NCI-H1105 (cell line): ENCODE measurements at regions not wholly inside any gene's neighbourhood (a gene's known extent, or its start where the extent isn't known, plus 50 kb on each side); places are given as distances from the start of the nearest gene placed in this dataset.

Source experiments
- DNase-seq: peaks from one replicate; lab custom pipeline; 2025; lab: John Stamatoyannopoulos, UW

GRCh38 chr2:217035967-217036366 lies 176.1 kb upstream of the TNP1 start:
- no peak for DNase-seq

GRCh38 chr2:217033186-217033585 lies 173.3 kb upstream of the TNP1 start:
- DNase-seq: no peak

GRCh38 chr2:217031445-217031844 lies 171.6 kb upstream of the TNP1 start:
- DNase-seq: no peak

- no peak for DNase-seq
These were observed 170.2 kb upstream of the TNP1 start for GRCh38 chr2:217030081-217030480.

DNA sequence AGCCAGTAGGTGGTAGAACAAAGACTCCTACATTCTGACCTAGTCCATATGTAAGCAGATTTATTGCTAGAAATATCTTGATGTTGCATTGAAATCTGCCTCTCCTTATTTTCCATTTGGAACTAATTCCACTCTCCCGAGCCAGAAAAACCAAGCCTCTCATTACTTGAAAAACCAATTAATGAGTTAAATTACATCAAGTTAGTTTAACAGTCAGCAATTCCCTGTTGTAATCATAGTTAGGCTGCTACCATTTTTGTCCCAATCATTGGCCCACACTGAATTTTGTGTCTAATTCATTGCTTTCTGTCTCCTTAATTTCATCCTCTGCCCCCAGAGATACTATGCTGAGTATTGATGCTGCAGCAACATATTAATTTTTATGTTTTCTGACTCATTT lies 168.3 kb upstream of the TNP1 start:
- no peak for DNase-seq

GRCh38 chr2:217027414-217027813 lies 167.6 kb upstream of the TNP1 start:
- no peak for DNase-seq

DNA sequence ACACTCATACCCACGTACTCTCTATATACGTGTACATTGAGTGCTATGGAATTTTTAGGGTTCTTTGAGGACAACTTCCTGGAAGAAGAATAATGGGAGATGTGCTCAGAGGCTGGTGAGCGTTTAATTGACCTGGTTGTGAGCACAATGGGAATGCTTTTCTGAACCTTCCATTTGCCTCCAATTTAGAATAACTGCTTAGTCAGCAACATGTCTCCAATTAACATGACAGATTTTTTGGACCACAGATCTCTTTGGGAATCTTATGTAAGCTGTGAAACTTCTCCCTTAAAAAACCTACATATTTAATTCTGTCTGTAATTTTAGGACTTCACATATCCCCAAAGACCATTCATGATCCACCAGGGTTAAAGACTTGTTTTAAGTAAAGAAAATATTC lies 166.7 kb upstream of the TNP1 start:
- DNase-seq: no peak

DNA sequence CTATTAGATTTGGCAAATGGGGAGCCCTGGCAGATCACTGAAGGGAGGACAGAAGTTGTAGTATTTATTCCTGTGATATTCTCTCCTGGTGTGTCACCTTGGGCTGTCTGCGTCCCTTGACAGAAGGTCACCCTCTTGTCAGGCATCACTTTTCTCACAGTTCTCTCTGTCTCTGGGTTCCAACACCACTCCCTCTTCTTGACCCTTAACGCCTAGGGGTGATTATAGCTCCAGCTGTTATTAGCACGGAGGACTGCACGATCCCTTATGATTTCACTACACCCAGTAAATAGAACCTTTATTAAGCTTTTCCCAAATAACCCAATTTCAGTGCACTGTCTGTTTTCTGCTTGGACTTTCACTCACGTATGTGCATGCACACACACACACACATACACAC lies 166.3 kb upstream of the TNP1 start:
- no peak for DNase-seq

GRCh38 chr2:217023611-217024010 lies 163.7 kb upstream of the TNP1 start:
- DNase-seq: no peak

DNA sequence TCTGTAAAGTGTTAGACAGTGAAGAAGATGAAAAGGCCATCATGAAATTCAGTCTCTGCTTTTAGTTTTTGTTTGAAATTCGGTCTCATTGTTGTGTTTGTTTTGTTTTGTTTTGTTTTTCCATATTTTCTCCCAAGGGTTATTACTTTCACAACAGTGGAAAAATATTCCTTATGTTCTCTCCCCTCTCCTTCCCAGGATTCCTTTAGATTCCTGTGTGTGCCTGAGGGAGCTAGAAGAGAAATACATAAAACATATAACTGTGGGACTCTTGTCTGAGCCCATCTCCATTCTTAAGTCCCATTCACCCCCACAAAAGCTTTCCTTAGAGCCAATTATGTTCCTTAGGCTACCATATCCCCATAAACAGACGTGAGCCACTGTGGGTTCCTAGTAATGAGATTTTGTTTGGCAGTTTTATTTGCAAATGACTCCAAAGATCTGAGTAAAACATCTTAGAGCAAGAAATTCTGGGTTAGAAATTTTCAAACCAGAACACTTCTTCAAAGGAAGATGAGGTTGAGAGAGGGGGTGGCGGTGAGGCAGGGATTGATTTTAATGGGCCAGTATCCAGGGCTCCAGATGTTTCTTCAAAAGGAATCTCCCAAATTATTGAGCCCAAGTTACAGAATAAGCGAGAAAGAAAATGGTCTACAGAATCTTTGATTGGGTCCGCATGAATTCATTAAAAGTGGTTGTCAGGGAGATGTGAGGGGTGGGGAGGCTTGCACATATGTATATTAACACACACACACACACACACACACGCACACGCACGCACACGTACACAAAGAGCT lies 157.8 kb upstream of the TNP1 start:
- DNase-seq: no peak

DNA sequence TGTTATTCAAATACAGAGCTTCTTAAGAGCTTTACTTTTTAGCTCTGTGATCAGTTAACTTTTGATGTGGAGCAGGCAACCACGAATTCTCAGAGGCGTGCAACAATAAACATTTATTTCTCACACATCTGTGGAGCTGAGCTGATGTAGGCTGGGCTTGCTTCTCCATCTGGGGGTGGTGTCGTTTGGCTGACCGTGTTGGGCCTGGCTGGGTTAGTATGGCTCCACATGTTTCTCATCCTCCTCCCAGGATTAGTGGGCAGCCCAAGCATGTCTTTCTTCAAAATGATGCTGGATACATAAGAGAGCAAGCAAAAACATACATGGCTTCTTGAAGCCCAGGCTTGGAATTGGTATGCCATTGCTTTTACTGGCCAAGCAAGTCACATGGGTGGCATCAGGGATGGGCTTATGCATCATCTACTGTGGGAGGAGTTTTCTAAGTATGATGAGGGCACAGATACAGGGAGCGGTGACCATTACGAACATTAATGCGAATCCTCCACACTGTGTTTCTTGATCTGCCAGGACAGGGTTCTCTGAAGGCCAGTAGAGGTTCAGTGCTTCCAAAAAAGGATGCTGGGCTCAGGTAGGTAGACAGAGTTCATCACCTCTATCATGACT lies 157.0 kb upstream of the TNP1 start:
- no peak for DNase-seq

DNA sequence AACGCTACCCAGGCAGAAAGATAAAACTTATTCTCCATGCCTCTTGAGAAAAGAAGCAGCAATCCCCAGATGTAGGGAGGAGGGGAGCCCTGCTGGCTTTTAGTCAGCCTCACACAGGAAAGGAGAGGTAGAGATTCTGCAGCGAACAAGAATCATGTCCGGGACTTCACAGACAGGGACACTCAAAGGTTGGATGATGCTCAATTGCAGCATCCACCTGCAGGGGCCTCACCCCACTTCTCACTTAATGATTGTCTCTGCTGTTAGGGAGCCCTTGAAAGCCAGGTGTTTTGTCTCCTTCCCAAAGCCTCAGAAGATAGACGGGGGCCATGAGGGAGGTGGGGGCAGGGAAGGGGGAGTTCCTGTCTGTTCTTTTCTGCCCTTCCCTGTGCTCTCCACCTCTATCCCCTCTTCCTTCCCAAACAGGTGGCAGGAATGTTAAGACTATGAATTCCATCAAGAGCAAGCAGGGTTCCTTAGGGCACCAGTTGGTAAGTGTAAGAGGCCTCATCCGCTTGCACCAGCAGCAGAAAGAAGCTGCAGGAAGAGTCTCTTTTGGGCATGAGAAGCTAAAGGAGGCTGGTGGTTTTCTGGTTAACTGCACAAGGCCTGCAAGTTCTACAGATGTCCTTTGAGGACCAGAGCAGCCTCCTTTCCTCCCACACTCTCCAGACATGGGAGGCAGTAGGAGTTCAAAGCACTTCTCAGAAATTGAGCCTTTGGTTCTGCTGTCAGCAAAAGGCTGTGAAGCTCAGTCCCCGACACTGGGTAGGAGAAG lies 154.7 kb upstream of the TNP1 start:
- DNase-seq: no peak

DNA sequence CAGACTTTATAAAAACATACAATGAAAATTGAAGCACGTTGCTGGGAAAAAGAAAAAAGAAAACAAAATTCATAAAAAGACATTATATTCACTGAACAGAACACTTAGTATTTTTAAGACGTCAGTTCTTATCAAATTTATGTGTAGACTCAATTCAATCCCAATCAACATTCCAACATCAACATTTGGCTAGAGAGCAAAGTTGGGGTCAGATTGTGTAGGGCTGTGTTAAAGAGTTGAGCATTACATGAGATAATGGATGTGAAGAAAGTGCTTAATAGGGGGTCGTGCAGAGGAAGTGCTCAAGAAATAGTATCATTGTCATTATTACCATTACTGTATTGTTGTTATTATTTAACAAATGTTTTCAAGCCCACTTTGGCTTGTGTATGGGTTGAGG lies 154.1 kb upstream of the TNP1 start:
- DNase-seq: no peak

- no peak for DNase-seq
These were observed 151.7 kb upstream of the TNP1 start for GRCh38 chr2:217011576-217011975.

- DNase-seq: no peak
These were observed 150.3 kb upstream of the TNP1 start for GRCh38 chr2:217010173-217010572.

GRCh38 chr2:217008794-217009193 lies 148.9 kb upstream of the TNP1 start:
- DNase-seq: no peak

GRCh38 chr2:217006217-217006616 lies 146.4 kb upstream of the TNP1 start:
- no peak for DNase-seq

DNA sequence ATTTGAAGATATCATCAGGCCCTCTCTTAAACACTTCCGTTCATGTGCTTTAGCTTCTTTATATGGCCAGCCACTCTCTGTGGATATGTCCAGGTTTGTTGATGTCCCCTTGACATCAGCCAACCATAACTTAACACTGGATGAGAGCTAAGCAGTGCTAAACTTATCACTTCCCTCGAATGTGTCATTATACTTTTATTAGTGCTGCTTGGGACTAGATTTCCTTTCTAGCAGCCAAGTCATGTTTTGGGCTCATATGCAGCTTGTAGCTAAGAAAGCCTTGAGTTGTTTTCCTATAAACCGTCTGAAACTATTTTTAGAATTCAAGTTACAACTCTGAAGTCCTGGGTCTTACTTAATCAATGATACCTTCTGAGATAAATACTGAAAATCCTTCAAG lies 144.8 kb upstream of the TNP1 start:
- no peak for DNase-seq

- DNase-seq: no peak
These were observed 141.9 kb upstream of the TNP1 start for GRCh38 chr2:217001740-217002139.

DNA sequence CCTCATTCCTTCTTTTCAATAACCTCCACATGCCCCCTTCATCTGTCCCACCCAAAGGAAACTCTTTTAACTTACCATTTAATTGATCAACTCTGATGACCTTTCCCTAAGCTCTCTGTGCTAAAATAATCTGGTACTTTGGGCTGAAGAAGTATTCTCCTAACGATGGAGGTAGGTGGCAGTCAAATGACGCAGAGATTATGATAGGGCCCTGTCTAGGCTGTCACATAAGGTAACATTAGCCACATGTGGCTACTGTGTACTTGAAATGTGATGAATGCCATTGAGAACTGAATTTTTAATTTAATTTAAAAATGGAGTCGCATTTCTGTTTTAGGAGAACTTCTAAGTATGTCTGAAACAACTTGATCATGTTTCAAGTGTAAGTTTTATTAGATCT lies 140.5 kb upstream of the TNP1 start:
- DNase-seq: no peak

DNA sequence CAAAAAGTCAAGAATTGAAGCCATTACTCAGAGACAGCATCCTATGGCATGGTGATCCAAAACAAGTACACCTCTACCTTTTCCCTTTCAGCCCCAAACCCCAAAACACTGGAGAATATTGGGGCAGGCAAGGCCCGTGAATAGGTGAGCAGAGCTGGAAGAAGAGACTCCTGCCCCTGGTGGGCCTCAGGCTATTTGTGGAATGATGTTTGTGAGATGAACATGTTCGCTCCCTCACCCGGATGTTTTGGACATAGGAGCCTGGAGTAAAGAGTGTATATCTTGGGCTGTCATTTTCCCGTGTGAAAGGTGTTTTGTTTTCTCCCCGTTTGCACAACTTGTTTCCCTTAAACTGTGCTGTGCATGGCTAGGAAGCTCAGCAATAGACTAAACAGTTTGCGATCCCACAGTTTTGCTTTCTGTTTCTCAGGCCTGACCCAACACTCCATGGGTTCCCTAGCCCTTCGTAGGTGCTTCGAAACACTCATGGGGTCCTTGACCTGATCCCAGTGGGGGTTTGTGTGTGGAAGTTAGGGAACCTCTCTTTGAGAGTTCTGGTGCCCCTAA lies 136.5 kb upstream of the TNP1 start:
- DNase-seq: no peak

DNA sequence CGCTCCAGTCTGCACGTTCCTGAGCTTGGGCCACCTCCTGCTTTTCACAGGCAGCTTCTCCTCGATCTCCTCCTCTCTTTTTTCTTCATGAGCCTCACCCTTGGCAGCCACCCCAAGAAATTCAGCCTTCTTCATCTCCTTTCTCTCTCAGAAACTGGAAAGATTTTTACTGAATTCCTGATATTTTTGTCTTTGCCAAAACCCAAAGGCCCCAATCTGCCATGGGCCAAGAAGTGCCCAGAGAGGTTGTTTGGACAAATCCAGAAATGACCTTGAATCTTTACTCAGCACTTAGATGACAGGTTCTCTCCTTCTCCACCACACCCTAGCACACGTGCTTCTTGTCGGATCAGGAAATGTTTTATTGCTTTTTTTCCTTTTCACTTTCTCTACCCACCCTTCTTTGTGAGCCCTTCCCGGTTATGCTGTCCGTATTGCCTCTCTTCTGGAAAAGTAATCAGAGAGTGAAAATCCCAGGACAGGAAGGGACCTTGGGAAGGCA lies 134.5 kb upstream of the TNP1 start:
- no peak for DNase-seq
